B cell (primary cell): ENCODE measurements at regions not wholly inside any gene's neighbourhood (a gene's known extent, or its start where the extent isn't known, plus 50 kb on each side); places are given as distances from the start of the nearest gene placed in this dataset.

Experiments used
- CTCF ChIP-seq: fragments of 200-600 bp; IDR thresholded peaks from one replicate; pipeline ENCODE4 v1.8.0; 2022; ENCODE audit warnings: antibody characterized with exemption, mild to moderate bottlenecking
- EZH2 ChIP-seq: IDR thresholded peaks from 2 replicates; pipeline ENCODE4 v1.6.1; 2012; ENCODE audit warnings: borderline replicate concordance, low read depth, mild to moderate bottlenecking, moderate library complexity, low read length; ENCODE audit not compliant: insufficient read depth, poor library complexity, severe bottlenecking

- TF ChIP-seq CTCF: no peak
- no peak for TF ChIP-seq EZH2
Observed at GRCh38 chr6:19921786-19922185, 84.6 kb downstream of the ID4 start.
